ENCODE measurements at regions not wholly inside any gene's neighbourhood (a gene's known extent, or its start where the extent isn't known, plus 50 kb on each side); places are given as distances from the start of the nearest gene placed in this dataset.

- TF ChIP-seq CTCF (IDR thresholded peaks at IDR 0.05; ENCODE audit: low read depth, low read length): no peak
- no peak for TF ChIP-seq POLR2A (IDR thresholded peaks at IDR 0.05; ENCODE audit: extremely low read depth, insufficient read length)
- TF ChIP-seq, protein P1, sequence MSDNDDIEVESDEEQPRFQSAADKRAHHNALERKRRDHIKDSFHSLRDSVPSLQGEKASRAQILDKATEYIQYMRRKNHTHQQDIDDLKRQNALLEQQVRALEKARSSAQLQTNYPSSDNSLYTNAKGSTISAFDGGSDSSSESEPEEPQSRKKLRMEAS (IDR thresholded peaks at IDR 0.05; ENCODE audit: low read depth, low read length): no peak
- TF ChIP-seq MYC (IDR thresholded peaks at IDR 0.05; ENCODE audit: low read depth, low read length): no peak
These were observed 617.3 kb upstream of the ID2 start for GRCh38 chr2:8064603-8065002.

Measured in NB4 (cell line).